PC-3 (cell line): ENCODE measurements at regions not wholly inside any gene's neighbourhood (a gene's known extent, or its start where the extent isn't known, plus 50 kb on each side); places are given as distances from the start of the nearest gene placed in this dataset.

Source experiments
- ATAC-seq: fragments of 200-7000 bp; cut with Tn5 transposase; 2 replicates; pipeline ENCODE4 v1.9.1; 2020; ENCODE audit warnings: mild to moderate bottlenecking, moderate library complexity
- BruUV-seq: library from RNA; stranded (reverse); fragments of 400-500 nt; replicated peaks from 2 replicates; lab custom pipeline; 2021; lab: Mats Ljungman, UMichigan
- CTCF ChIA-PET: fragments of 300-600 bp; sonication (Branson Sonifier 250); formaldehyde crosslinking; loops from one replicate; lab custom pipeline; 2022; ENCODE audit warnings: antibody characterized with exemption; lab: Charles Lee
- POLR2A ChIA-PET: fragments of 300-600 bp; sonication (Branson Sonifier 250); formaldehyde crosslinking; loops from one replicate; lab custom pipeline; 2022; ENCODE audit warnings: antibody characterized with exemption; ENCODE audit not compliant: unreplicated experiment; lab: Charles Lee
- DNase-seq: peaks from one replicate; pipeline ENCODE4 v3.0.0-alpha.2; 2015
- H2AFZ ChIP-seq: fragments of 300-600 bp; sonication (generic); 2 replicates; pipeline ENCODE4 v1.6.0; 2016; ENCODE audit warnings: antibody characterized with exemption, low read length
- H3F3A ChIP-seq: fragments of 300-600 bp; sonication (generic); one replicate; pipeline ENCODE4 v1.6.0; 2017; ENCODE audit warnings: antibody characterized with exemption, low read length, control low read depth, mild to moderate bottlenecking; ENCODE audit not compliant: unreplicated experiment
- H3K27ac ChIP-seq: fragments of 300-600 bp; sonication (generic); 2 replicates; pipeline ENCODE4 v1.5.1; 2016; ENCODE audit warnings: mild to moderate bottlenecking, low read length
- H3K27me3 ChIP-seq: fragments of 300-600 bp; sonication (generic); 2 replicates; pipeline ENCODE4 v1.6.1; 2016; ENCODE audit warnings: low read length, mixed read lengths
- H3K36me3 ChIP-seq: fragments of 300-600 bp; sonication (generic); 2 replicates; pipeline ENCODE4 v1.6.1; 2016; ENCODE audit warnings: low read depth, mixed run types, low read length, mixed read lengths
- H3K4me1 ChIP-seq: fragments of 300-600 bp; sonication (generic); 2 replicates; pipeline ENCODE4 v1.5.1; 2016; ENCODE audit warnings: low read length; ENCODE audit not compliant: insufficient read depth
- H3K4me2 ChIP-seq: fragments of 300-600 bp; sonication (generic); 2 replicates; pipeline ENCODE4 v1.6.0; 2016; ENCODE audit warnings: low read length
- H3K4me3 ChIP-seq: fragments of 300-600 bp; sonication (generic); 2 replicates; pipeline ENCODE4 v1.5.1; 2016; ENCODE audit warnings: mild to moderate bottlenecking, low read length, mixed read lengths
- H3K79me2 ChIP-seq: fragments of 300-600 bp; sonication (generic); 2 replicates; pipeline ENCODE4 v1.6.1; 2017; ENCODE audit warnings: low read length, mixed read lengths
- H3K9ac ChIP-seq: fragments of 300-600 bp; sonication (generic); 2 replicates; pipeline ENCODE4 v1.6.0; 2016; ENCODE audit warnings: mild to moderate bottlenecking, low read length
- H3K9me2 ChIP-seq: fragments of 300-600 bp; sonication (generic); replicated peaks from 2 replicates; pipeline ENCODE4 v1.6.1; 2016; ENCODE audit warnings: mixed run types, low read length, mixed read lengths
- H3K9me3 ChIP-seq: fragments of 300-600 bp; sonication (generic); 2 replicates; pipeline ENCODE4 v1.6.1; 2016; ENCODE audit warnings: low read length, mixed read lengths
- H4K20me1 ChIP-seq: fragments of 300-600 bp; sonication (generic); 2 replicates; pipeline ENCODE4 v1.6.1; 2016; ENCODE audit warnings: low read length, mixed read lengths
- EZH2 ChIP-seq: fragments of 300-600 bp; sonication (generic); IDR thresholded peaks from one replicate; pipeline ENCODE4 v1.6.1; 2017; ENCODE audit warnings: antibody characterized with exemption, mild to moderate bottlenecking, low read length; ENCODE audit not compliant: unreplicated experiment
- EZH2phosphoT487 ChIP-seq: fragments of 300-600 bp; sonication (generic); IDR thresholded peaks from 2 replicates; pipeline ENCODE4 v1.6.1; 2018; ENCODE audit warnings: mild to moderate bottlenecking, antibody characterized with exemption, low read length, borderline replicate concordance
- intact Hi-C: fragments of 100-400 bp; cut with micrococcal nuclease; formaldehyde crosslinking; loops from 2 replicates; pipeline ENCODE4 v1.9.0; 2023
- TF ChIP-seq, protein P1 (sequence below): fragments of 300-600 bp; sonication (generic); conservative IDR thresholded peaks from 2 replicates; pipeline ENCODE4 v1.5.1; 2017; ENCODE audit warnings: antibody characterized with exemption, low read depth, mild to moderate bottlenecking, low read length

DNA sequence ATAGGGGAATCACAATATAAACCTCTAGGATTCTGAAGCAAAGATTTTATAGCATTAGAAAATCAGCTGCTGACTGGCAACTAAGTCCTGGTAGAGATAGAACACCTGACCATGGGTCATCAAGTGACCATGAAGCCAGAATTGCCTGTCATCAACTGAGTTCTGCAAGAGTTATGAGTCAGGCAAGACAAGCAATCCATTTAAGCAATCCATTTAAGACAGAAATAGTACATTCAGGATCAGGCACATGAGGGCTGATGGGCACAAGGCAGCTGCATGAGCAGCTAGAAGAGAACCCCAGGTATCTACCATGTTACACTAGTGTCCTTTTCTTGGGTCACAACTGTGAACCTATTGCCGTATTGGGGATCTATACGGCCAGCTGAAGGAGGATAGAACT lies 98.9 kb downstream of the SPRY1 start:
- POLR2A ChIA-PET, result no interaction called here
- Histone ChIP-seq H3K79me2 (no peaks in the 10 kb centered on the region), H3K9ac (no peak overlapping the region), H3F3A (no peaks in the 10 kb centered on the region), H3K4me3 (no peak overlapping the region), H3K36me3 (no peaks in the 10 kb centered on the region), H3K27me3 (no peaks in the 10 kb centered on the region), H4K20me1 (no peaks in the 10 kb centered on the region), H3K4me2 (no peak overlapping the region), H3K27ac (no peak overlapping the region), H2AFZ (no peak overlapping the region), H3K9me3 (no peaks in the 10 kb centered on the region), H3K4me1 (no peaks in the 10 kb centered on the region), H3K9me2 (no peaks in the 10 kb centered on the region)
- intact Hi-C loops, result no loop called here
- BruUV-seq, result no TSS peak
- no peak for ATAC-seq
- TF ChIP-seq EZH2phosphoT487 (no peak), EZH2 (no peak)
- TF ChIP-seq, protein P1, sequence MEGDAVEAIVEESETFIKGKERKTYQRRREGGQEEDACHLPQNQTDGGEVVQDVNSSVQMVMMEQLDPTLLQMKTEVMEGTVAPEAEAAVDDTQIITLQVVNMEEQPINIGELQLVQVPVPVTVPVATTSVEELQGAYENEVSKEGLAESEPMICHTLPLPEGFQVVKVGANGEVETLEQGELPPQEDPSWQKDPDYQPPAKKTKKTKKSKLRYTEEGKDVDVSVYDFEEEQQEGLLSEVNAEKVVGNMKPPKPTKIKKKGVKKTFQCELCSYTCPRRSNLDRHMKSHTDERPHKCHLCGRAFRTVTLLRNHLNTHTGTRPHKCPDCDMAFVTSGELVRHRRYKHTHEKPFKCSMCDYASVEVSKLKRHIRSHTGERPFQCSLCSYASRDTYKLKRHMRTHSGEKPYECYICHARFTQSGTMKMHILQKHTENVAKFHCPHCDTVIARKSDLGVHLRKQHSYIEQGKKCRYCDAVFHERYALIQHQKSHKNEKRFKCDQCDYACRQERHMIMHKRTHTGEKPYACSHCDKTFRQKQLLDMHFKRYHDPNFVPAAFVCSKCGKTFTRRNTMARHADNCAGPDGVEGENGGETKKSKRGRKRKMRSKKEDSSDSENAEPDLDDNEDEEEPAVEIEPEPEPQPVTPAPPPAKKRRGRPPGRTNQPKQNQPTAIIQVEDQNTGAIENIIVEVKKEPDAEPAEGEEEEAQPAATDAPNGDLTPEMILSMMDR, result no peak
- DNase-seq, result peak; percentile 15
- CTCF ChIA-PET, result no interaction called here

DNA sequence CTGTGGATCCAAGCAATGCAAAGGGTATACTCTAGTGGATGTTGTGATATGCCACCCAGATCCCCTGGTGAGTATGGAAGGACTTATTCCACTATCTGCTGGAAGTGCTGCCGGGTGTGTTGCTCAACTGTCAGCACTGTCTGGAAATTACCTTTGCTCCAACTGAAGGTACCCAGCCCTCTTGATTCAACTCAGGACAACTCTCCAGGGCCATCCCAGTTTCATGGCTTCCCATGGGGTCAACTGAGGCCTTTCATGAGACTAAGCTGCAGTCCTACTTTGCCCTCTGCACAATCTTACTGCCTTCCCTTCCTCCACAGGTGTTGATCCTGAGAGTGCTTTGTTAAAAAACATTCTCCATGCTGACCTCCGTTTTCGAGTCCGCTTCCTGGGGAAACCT lies 99.8 kb downstream of the SPRY1 start:
- no peaks in the 10 kb centered on the region for H3K36me3 ChIP-seq
- no peak overlapping the region for H3K27ac ChIP-seq
- CTCF ChIA-PET, result no interaction called here
- H3K27me3 ChIP-seq, result no peaks in the 10 kb centered on the region
- no peaks in the 10 kb centered on the region for H4K20me1 ChIP-seq
- H3K9me2 ChIP-seq, result no peaks in the 10 kb centered on the region
- H3K4me3 ChIP-seq, result no peak overlapping the region
- no peaks in the 10 kb centered on the region for H3F3A ChIP-seq
- POLR2A ChIA-PET, result no interaction called here
- H3K4me2 ChIP-seq, result no peak overlapping the region
- no peaks in the 10 kb centered on the region for H3K79me2 ChIP-seq
- no peak overlapping the region for H2AFZ ChIP-seq
- H3K9me3 ChIP-seq, result no peaks in the 10 kb centered on the region
- intact Hi-C loops, result no loop called here
- TF ChIP-seq EZH2phosphoT487 (no peak), EZH2 (no peak)
- TF ChIP-seq, protein P1, result no peak
- no peak overlapping the region for H3K9ac ChIP-seq
- no peak for ATAC-seq
- BruUV-seq, result no TSS peak
- H3K4me1 ChIP-seq, result no peaks in the 10 kb centered on the region
- no peak for DNase-seq

DNA sequence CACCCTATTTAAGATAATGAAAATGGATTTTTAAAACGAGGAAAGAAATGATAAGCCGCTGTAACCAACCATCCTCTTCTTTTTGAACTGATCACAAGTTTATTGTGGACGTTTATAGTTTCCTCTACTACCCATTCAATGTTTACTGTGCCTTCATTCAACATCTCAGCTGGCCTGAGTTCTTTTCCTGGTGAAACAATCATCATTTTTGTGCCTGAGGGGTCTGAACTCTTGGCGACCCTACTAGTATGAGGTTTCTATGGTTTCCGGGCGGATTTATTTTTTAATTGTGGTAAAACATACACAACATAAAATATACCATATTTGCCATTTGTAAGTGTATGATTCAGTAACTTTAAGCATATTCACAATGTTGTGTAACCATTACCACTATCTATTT lies 100.7 kb downstream of the SPRY1 start:
- intact Hi-C loops, result no loop called here
- no peaks in the 10 kb centered on the region for H3K9me2 ChIP-seq
- H4K20me1 ChIP-seq, result no peaks in the 10 kb centered on the region
- ChIA-PET CTCF (no interaction called here), POLR2A (no interaction called here)
- H3K36me3 ChIP-seq, result no peaks in the 10 kb centered on the region
- H3K4me3 ChIP-seq, result no peak overlapping the region
- H3F3A ChIP-seq, result no peaks in the 10 kb centered on the region
- H3K4me1 ChIP-seq, result no peaks in the 10 kb centered on the region
- no peak overlapping the region for H3K9ac ChIP-seq
- H3K9me3 ChIP-seq, result no peaks in the 10 kb centered on the region
- H3K27me3 ChIP-seq, result no peaks in the 10 kb centered on the region
- no peak overlapping the region for H2AFZ ChIP-seq
- DNase-seq, result peak; percentile 16
- no TSS peak for BruUV-seq
- no peaks in the 10 kb centered on the region for H3K79me2 ChIP-seq
- no peak overlapping the region for H3K4me2 ChIP-seq
- TF ChIP-seq EZH2phosphoT487 (no peak), EZH2 (no peak)
- TF ChIP-seq, protein P1, result no peak
- no peak for ATAC-seq
- H3K27ac ChIP-seq, result no peak overlapping the region
